H1 (cell line): ENCODE measurements at regions not wholly inside any gene's neighbourhood (a gene's known extent, or its start where the extent isn't known, plus 50 kb on each side); places are given as distances from the start of the nearest gene placed in this dataset.

Experiments
- CTCF ChIA-PET: fragments of 300-600 bp; sonication (Branson Sonifier 250); formaldehyde crosslinking; loops from one replicate; lab custom pipeline; 2021; ENCODE audit not compliant: partially characterized antibody; lab: Charles Lee
- POLR2A ChIA-PET: fragments of 300-600 bp; sonication (Branson Sonifier 250); formaldehyde crosslinking; loops from one replicate; lab custom pipeline; 2021; ENCODE audit warnings: inconsistent platforms; ENCODE audit not compliant: partially characterized antibody; lab: Charles Lee
- DNase-seq, 2 experiments: peaks; one replicate each; pipeline versions ENCODE4 v3.0.0 to v3.0.0-alpha.2; 2010 to 2022; ENCODE audit warnings: low spot score in 2 of 2, low read depth in 1 of 2, mixed read lengths in 1 of 2
- FAIRE-seq: peaks from 2 replicates; lab custom pipeline; 2011; peaks lifted over from hg19 to GRCh38; lab: Jason Lieb, UNC
- H2AFZ ChIP-seq: 2 replicates; pipeline ENCODE4 v1.8.1; 2012; ENCODE audit warnings: low read length, inconsistent platforms
- H2AK5ac ChIP-seq: 2 replicates; pipeline ENCODE4 v1.6.1; 2013; ENCODE audit warnings: low read depth, low read length
- H2BK120ac ChIP-seq: replicated peaks from 2 replicates; pipeline ENCODE3; 2013; ENCODE audit warnings: low read depth, low read length, inconsistent platforms
- H2BK12ac ChIP-seq: 2 replicates; pipeline ENCODE4 v1.6.1; 2013; ENCODE audit warnings: low read depth, low read length
- H2BK15ac ChIP-seq: 2 replicates; pipeline ENCODE4 v1.6.1; 2013; ENCODE audit warnings: low read length
- H2BK20ac ChIP-seq: 2 replicates; pipeline ENCODE4 v1.6.1; 2013; ENCODE audit warnings: low read length
- H2BK5ac ChIP-seq: 2 replicates; pipeline ENCODE4 v1.6.1; 2013; ENCODE audit warnings: low read depth, low read length
- H3K14ac ChIP-seq: 2 replicates; pipeline ENCODE4 v1.6.1; 2013; ENCODE audit warnings: inconsistent platforms; ENCODE audit not compliant: insufficient read length
- H3K18ac ChIP-seq: 2 replicates; pipeline ENCODE4 v1.6.1; 2013; ENCODE audit warnings: low read length; ENCODE audit errors: extremely low read depth
- H3K23ac ChIP-seq: 2 replicates; pipeline ENCODE4 v1.6.1; 2013; ENCODE audit warnings: inconsistent platforms; ENCODE audit not compliant: insufficient read length
- H3K23me2 ChIP-seq: 2 replicates; pipeline ENCODE4 v1.6.1; 2013; ENCODE audit warnings: low read depth, low read length
- H3K27ac ChIP-seq: 2 replicates; pipeline ENCODE4 v1.6.1; 2011; ENCODE audit warnings: low read depth, low read length, inconsistent platforms
- H3K27me3 ChIP-seq, 4 experiments: replicated peaks in 1 of 4; 1 replicate in 1 of 4; 2 replicates in 3 of 4; pipeline versions ENCODE4 v1.6.1 to v1.8.1; 2011 to 2013; ENCODE audit warnings: low read length in 3 of 4, mild to moderate bottlenecking in 3 of 4, inconsistent platforms in 2 of 4, mixed read lengths in 2 of 4, moderate library complexity in 1 of 4; ENCODE audit not compliant: control insufficient read depth in 3 of 4, insufficient read depth in 3 of 4; ENCODE audit errors: extremely low read depth in 1 of 4
- H3K36me3 ChIP-seq, 4 experiments: 2 replicates each; pipeline versions ENCODE4 v1.6.1 to v1.8.1; 2011 to 2013; ENCODE audit warnings: mild to moderate bottlenecking in 4 of 4, low read length in 3 of 4, moderate library complexity in 2 of 4, control low read depth in 1 of 4, inconsistent platforms in 1 of 4; ENCODE audit not compliant: insufficient read depth in 4 of 4, control insufficient read depth in 2 of 4
- H3K4ac ChIP-seq: replicated peaks from 2 replicates; pipeline ENCODE3; 2013; ENCODE audit warnings: low read length, low read depth, mixed read lengths, inconsistent platforms; ENCODE audit not compliant: insufficient read length
- H3K4me1 ChIP-seq, 4 experiments: replicated peaks in 1 of 4; 1 replicate in 1 of 4; 2 replicates in 3 of 4; pipeline versions ENCODE4 v1.6.1 to v1.8.1; 2011 to 2013; ENCODE audit warnings: low read length in 3 of 4, inconsistent platforms in 2 of 4, mixed read lengths in 1 of 4; ENCODE audit not compliant: insufficient read depth in 4 of 4, control insufficient read depth in 3 of 4
- H3K4me2 ChIP-seq, 2 experiments: 2 replicates each; pipeline versions ENCODE4 v1.6.1 to v1.8.1; 2011 to 2013; ENCODE audit warnings: low read depth in 2 of 2, low read length in 2 of 2, control low read depth in 1 of 2, inconsistent platforms in 1 of 2, mild to moderate bottlenecking in 1 of 2; ENCODE audit not compliant: insufficient read depth in 1 of 2
- H3K4me3 ChIP-seq, 4 experiments: fragments of 200-600, 300-600 bp in 1 of 4; sonication (generic), shearing (Covaris generic), sonication (Bioruptor Twin) in 1 of 4; 2 replicates each; pipeline versions ENCODE4 v1.5.1 to v1.8.1; 2011 to 2016; ENCODE audit warnings: low read length in 4 of 4, low read depth in 3 of 4, control low read depth in 2 of 4, inconsistent platforms in 2 of 4, mild to moderate bottlenecking in 2 of 4, mixed read lengths in 1 of 4, moderate library complexity in 1 of 4; ENCODE audit not compliant: insufficient read depth in 2 of 4; ENCODE audit errors: extremely low read depth in 1 of 4
- H3K56ac ChIP-seq: replicated peaks from 2 replicates; pipeline ENCODE3; 2013; ENCODE audit warnings: low read depth, mild to moderate bottlenecking, mixed read lengths, low read length, inconsistent platforms; ENCODE audit not compliant: insufficient read length
- H3K79me1 ChIP-seq: 2 replicates; pipeline ENCODE4 v1.6.1; 2013; ENCODE audit warnings: low read depth, low read length, control low read depth
- H3K79me2 ChIP-seq, 2 experiments: 2 replicates each; pipeline versions ENCODE4 v1.6.1 to v1.8.1; 2012 to 2013; ENCODE audit warnings: low read length in 2 of 2, mild to moderate bottlenecking in 2 of 2, inconsistent platforms in 1 of 2; ENCODE audit not compliant: insufficient read depth in 2 of 2, control insufficient read depth in 1 of 2
- H3K9ac ChIP-seq, 4 experiments: replicated peaks in 1 of 4; 1 replicate in 1 of 4; 2 replicates in 3 of 4; pipeline versions ENCODE4 v1.6.1 to v1.8.1; 2011 to 2013; ENCODE audit warnings: low read depth in 3 of 4, low read length in 3 of 4, control low read depth in 2 of 4, mild to moderate bottlenecking in 2 of 4, moderate library complexity in 2 of 4, inconsistent platforms in 1 of 4; ENCODE audit errors: extremely low read depth in 1 of 4
- H3K9me3 ChIP-seq, 2 experiments: 2 replicates each; pipeline versions ENCODE4 v1.6.1 to v1.8.1; 2012 to 2013; ENCODE audit warnings: mild to moderate bottlenecking in 2 of 2, moderate library complexity in 2 of 2, control low read depth in 1 of 2, inconsistent platforms in 1 of 2, low read depth in 1 of 2, low read length in 1 of 2, mixed read lengths in 1 of 2; ENCODE audit not compliant: insufficient read depth in 2 of 2
- H4K20me1 ChIP-seq, 2 experiments: replicated peaks in 1 of 2; 2 replicates each; pipeline versions ENCODE3 to v1.8.1; 2011 to 2013; ENCODE audit warnings: inconsistent platforms in 2 of 2, low read length in 2 of 2, mild to moderate bottlenecking in 1 of 2; ENCODE audit not compliant: insufficient read depth in 2 of 2, control insufficient read depth in 1 of 2
- H4K5ac ChIP-seq: 2 replicates; pipeline ENCODE4 v1.6.1; 2013; ENCODE audit warnings: low read length, low read depth, mixed read lengths, inconsistent platforms; ENCODE audit not compliant: insufficient read length
- H4K8ac ChIP-seq: 2 replicates; pipeline ENCODE4 v1.8.0; 2013; ENCODE audit warnings: mild to moderate bottlenecking, moderate library complexity, low read length, inconsistent platforms; ENCODE audit not compliant: insufficient read depth; ENCODE audit errors: extremely low read depth
- H4K91ac ChIP-seq: replicated peaks from 2 replicates; pipeline ENCODE3; 2013; ENCODE audit warnings: low read length, mixed read lengths, inconsistent platforms; ENCODE audit not compliant: insufficient read length
- BRCA1 ChIP-seq: IDR thresholded peaks from 2 replicates; pipeline ENCODE4 v1.6.1; 2012; ENCODE audit warnings: low read depth, low read length, improper control_type of control experiment
- WGBS, 2 experiments: shearing (Covaris generic) in 1 of 2; methylation state at CpG; one replicate each; pipeline versions ENCODE4 v1.1.6 to v1.1.7; 2013 to 2015; ENCODE audit warnings: low lambda C conversion rate in 2 of 2, mixed read lengths in 2 of 2, inconsistent platforms in 1 of 2, low coverage in 1 of 2, missing lambda C conversion rate in 1 of 2; ENCODE audit not compliant: insufficient replicate concordance in 2 of 2, insufficient coverage in 1 of 2, insufficient read length in 1 of 2; ENCODE audit errors: extremely low coverage in 1 of 2, missing lambda C conversion rate in 1 of 2; 5-methylcytosine and 5-hydroxymethylcytosine counted together

DNA sequence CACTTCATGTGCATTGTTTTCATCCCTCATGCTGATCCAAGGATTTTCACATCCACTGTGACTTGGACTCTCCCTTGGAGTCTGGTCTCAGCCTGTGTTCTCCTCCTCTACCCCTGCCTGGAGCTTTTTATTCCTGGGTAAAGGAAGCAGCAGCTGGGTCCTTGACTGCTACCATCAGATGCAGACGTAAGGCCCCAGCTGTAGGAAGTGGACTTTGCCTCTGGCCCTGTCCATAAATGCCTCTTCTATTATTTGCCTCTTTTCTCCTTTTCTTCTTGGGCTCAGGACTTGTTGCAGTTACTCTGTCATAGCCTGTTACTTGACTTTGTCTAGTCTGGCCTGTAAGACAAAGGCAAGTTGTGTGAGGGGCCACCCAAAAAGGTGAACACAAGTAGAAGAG is 303.8 kb downstream of the NXPE2 start:
- no peak overlapping the region for H3K14ac ChIP-seq
- H4K5ac ChIP-seq = no peak overlapping the region
- no peak overlapping the region for H3K4me3 ChIP-seq
- H3K27ac ChIP-seq = no peak overlapping the region
- no peak for DNase-seq
- CTCF ChIA-PET = no interaction called here
- H2BK120ac ChIP-seq = no peak overlapping the region
- POLR2A ChIA-PET = no interaction called here
- H3K4me2 ChIP-seq = no peak overlapping the region
- H4K8ac ChIP-seq = no peak overlapping the region
- H3K56ac ChIP-seq = no peak overlapping the region
- H3K79me1 ChIP-seq = no peaks in the 10 kb centered on the region
- H4K20me1 ChIP-seq = no peaks in the 10 kb centered on the region
- H3K23ac ChIP-seq = no peak overlapping the region
- no peak overlapping the region for H3K18ac ChIP-seq
- TF ChIP-seq BRCA1 = no peak
- no peaks in the 10 kb centered on the region for H3K4me1 ChIP-seq
- no peak overlapping the region for H2BK15ac ChIP-seq
- H2BK20ac ChIP-seq = no peak overlapping the region
- H4K91ac ChIP-seq = no peak overlapping the region
- H3K36me3 ChIP-seq = no peaks in the 10 kb centered on the region
- WGBS, 2 experiments = 89% methylated on average over 1 of the region's 1 CpG; no CpG with 5 or more reads in 1 of the 2 experiments
- H3K9ac ChIP-seq = no peak overlapping the region
- H3K4ac ChIP-seq = no peak overlapping the region
- H2AFZ ChIP-seq = no peak overlapping the region
- no peaks in the 10 kb centered on the region for H3K79me2 ChIP-seq
- no peak overlapping the region for H2BK12ac ChIP-seq
- no peak overlapping the region for H2BK5ac ChIP-seq
- no peaks in the 10 kb centered on the region; a peak in 1 of 7 replicates for H3K27me3 ChIP-seq
- no peak for FAIRE-seq
- H3K23me2 ChIP-seq = no peaks in the 10 kb centered on the region; the same call in 1 of the 2 replicates
- H2AK5ac ChIP-seq = no peak overlapping the region
- H3K9me3 ChIP-seq = no peaks in the 10 kb centered on the region
